Activated CD4-positive, alpha-beta T cell treated with anti-CD3 and anti-CD28 coated beads for 4 hours (primary cell): ENCODE measurements at regions not wholly inside any gene's neighbourhood (a gene's known extent, or its start where the extent isn't known, plus 50 kb on each side); places are given as distances from the start of the nearest gene placed in this dataset.

Experiments used
- DNase-seq, 2 donors: peaks; one replicate each; pipeline ENCODE4 v3.0.0-alpha.2; 2020

DNA sequence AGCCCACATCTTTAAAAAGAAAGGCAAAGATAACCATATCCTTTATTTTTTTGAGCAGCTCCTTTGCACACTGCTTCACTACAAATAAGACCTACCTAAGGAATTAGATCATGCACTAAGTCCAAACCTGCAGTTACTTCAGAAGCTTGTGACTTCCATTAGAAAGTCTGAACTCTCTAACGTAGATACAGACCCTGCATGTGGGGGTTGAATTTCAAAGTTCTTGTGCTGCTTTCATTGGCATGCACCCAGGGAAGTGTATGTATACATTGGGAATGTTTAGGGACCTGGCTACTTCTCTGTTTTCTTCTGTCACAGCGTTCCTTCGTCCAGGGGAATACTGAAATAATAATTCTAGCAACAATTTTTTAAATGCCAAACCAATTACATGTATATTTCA is 185.2 kb upstream of the IL12A start:
- no peak for DNase-seq

DNA sequence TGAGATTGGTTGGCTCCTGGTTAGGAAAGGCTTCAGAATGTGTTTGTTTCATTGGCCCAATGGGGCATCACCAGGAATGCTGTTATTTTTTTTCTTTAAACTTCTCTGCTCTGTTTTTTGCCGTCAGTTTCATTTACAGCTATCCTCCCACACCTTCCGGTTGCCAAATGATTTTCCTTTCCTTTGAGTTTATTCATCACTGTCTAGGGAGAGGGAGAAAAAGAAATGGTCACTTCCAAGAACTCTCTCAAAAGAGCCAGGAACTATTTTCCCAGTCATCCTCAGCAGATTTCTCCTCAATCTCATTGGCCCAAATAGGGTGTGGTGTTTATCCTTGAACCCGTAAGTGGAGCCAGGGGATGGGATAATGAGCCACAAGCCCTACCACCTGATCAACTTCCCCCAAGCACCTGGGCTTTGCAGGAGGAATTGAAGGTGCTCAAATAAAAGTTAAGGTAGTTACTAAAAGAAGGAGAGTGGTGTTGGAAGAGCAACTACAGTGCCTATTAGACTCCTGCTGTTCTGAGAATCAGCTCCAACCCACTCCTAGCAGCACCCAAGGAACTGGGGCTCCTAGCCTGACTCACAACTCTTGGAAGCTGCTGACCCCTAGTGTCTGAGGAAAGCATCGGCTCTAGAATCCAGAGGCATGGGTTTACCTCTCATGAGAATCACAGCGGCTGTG is 183.8 kb upstream of the IL12A start:
- DNase-seq = no peak

DNA sequence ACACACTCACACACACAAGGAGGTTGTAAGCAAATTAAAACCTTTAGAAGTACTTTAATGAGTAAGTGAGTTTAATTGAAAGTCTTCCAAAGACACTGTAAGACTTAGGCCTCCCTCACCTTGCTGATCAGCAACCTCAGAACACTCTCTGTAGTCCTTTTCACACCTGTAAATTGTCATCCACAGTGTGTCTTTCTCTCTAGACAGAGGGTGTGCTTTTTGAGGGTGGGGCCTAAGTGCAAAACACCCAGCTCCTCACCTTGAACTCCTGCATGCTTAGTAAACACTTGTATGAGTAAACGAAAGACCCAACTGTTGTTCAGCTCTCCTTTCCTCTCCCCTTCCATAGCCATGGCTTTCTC is 183.2 kb upstream of the IL12A start:
- DNase-seq = no peak

DNA sequence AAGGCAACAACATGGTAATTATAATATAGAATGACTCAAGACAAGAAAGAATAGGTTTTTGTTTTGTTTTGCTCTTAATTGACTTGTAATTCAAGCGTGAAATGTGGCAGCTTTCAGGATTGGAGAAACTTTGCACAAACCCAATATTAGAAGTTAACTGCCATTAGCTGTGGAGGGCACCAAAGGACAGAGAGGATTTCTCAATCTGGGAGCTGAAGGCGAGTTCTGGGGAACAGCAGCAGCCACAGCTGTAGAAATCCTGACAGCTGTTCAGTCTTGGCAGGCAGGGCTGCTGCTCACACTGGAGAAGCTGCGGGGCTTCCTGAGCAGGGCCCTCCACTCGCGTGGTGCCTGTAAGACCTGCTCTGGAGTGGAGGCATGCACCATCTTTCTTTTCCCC is 182.2 kb upstream of the IL12A start:
- DNase-seq = no peak

DNA sequence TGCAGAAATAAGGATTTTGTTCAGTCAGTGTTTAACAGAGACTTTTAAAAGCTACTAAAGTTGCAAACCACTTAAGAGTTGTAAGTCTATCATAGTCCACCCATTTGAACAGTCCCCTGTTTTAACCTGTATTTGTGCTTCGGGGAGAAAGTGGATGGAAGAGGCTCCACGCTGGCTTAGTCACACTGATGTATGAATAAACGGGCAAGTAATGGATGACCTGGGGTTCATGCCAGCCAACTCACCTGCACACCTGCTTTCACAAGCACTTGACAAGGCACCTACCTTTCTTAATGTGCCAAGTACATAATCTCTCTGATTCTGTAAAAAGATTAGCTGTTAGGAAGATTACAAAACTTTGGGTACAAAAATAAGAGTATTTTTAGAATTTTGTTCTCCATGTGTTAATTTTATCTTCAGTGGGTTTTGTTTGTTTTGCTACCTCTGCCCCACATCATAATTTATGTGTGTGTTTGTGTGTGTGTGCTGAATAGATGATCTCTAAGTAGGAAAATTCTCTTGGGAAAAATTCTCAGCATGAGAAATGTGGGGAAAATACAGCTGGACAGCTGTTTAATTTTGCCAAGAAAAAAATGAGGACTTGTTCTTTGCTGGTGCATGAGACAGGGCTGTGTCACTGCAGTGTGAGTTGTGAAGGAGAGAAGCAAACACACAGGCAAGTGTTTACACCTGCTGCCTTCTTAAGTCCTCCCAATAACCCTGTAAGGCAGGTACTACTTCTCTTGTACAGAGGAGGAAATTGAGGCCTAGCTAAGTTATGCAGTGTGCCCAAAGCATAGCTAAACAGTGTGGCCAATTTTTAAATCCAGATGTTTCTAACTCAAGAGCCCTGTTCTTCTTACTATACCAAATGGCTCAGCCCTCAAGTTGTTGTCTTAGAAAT is 181.2 kb upstream of the IL12A start:
- DNase-seq = no peak

DNA sequence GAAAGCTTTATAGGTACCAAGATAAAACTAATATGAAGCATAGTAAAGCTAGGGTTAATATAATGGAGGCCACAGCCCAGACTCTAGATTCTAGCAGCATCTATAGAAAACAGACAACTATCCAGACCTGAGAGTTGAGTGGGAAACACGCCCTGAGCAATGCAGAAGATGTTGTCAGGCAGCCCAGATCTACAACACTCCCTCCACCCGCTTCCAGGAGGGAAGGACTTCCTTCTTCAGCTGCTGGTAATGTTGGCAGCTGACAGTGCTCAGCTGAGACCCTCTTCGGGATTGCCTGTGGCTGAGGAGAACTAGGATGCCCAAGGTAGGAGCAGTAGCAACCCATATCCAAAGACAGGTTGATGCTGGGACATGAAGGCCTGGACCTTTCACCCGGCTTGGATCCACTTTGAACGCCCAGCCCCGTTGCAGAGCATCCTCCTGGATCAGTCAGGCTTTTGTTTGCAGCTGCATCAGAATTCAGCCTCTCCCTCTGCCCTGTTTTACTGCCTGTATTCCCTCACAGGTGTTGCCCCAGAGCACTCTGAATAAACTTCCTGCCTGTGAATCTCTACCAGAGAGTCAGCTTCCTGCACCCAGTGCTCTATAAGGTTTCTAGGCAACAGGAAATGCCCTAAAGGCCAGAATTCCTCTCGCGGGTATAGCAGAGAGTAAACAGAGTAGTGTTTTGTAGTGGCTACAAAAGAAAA is 174.7 kb upstream of the IL12A start:
- DNase-seq = no peak

DNA sequence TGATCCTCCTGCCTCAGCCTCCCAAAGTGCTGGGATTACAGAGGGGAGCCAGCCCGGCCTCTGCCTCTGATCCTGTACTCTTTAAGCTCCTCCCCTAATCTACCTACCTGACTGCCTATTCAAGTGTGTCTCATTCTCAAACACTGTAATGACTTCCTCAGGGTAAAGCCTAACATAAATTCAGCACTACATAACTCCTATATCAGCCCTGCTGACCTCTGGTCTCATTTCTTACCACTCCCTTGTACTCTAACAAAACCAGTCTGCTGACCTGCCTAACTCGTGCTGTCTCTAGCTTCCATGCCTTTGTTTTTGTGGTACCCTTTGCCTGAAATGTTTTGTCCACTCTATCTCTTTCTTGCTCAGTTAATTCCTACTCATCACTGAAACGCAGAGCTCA is 172.1 kb upstream of the IL12A start:
- no peak for DNase-seq

DNA sequence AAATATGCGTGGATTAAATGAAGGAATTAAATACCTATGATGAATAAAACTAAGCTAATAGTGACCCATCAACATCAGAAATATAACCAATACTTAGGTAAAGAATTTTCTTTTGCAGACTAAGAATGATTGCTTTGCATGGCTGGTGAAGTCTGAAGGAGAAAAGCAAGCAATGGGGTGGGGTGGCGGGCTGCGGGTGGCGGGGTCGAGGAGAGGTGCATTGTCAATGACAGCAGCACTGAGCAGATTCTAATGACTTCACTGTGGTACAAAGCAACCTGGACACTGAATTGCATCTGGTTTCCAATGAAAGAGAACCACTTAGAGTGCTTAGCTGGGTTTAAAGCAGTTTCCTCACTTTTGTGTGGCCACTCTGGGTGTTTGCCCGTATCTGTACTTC is 171.5 kb upstream of the IL12A start:
- DNase-seq = no peak

DNA sequence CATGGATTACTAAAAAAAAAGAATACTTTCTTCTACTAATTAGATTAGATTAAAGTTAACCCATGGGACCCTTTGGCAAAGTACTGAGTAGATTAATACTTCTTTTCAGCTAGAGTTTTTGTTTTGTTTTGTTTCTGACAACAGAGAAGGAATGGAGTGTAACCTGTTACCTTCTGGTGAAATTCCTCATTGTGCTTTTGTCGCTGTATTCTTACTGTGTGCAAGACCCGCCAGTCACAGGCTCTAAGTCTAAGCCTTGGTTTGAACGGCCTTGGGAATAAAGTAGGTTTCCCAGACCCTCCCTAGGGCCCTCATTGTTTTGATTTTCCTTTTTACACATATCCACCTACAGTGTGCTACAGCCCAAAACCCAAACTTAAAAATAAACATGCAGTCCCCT is 171.1 kb upstream of the IL12A start:
- no peak for DNase-seq

DNA sequence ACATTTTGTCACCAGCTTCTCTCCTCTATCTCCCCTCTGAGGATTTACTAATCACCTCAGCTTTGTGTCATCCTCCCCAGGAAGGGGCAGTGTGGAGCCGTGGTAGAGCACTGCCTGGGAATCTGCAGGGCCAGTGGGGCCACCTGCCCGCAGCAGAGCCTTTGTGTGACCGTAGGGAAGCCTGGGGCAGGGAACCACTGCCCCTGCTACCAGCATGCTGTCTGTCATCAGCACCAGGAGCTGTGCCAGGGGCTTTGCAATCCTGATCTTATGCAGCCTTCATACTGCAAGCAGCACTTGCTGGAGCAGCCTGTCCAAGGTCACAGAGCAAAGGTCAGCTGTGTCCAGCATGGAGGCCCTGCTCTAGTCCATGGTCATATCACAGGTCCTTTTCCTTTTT is 170.2 kb upstream of the IL12A start:
- DNase-seq = no peak

DNA sequence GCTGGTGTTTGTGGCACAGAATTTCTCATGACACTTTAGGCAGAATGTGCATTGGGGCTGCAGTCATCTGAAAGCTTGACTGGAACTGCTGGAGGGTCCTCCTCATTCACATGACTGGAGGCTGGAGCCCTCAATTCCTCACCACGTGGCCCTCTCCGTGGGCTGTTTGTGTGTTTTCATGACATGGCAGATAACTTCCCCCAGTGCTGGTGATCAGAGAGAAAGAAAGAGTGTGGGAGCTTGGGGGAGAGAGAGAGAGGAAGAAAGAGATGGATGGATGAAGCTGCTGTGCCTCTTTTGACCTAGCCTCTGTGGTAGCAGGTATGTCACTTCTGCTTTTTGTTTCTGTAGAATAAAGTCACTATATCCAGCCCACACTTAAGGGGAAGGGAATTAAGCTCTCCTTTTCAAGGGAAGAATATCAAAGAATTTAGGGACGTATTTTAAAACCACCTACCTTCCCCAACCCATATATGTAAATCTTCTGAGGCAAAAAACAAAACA is 169.6 kb upstream of the IL12A start:
- DNase-seq = no peak

DNA sequence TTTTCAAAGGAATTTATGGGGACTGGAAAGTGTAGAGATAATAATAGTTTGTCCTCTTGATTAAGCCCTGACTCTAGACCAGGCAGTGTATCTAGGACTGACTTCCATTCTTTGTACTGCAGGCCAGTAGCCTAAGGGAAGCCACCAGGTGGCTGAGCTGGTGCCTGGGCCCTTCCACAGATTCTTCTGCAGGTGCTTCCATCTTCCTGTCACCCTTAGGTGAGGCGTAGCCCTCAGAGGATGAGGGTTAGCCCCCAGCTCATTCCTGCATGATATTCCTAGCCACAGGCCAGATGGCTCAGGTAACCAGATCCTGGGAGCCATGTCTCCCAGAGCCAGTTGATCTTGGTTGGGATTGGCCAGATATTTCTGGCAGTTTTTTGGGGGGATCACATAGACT is 169.0 kb upstream of the IL12A start:
- no peak for DNase-seq

DNA sequence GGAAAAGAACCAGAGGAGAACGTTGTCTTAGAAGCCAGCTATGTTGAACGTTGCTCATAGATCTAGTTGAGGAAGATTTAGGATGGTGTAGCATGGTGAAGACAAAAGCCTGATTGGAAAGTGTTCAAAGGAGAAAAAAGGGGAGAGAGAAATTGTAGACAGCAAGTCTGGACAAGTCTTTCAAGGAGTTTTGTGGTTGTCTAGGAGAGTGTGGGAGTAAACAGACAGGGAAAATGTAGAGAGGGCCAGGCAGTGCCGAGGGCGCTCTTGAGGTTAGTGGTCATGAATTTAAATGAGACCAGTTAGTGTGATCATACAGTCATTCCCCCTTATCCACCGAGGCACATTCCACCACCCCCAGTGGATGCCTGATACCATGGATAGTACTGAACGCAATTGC is 167.5 kb upstream of the IL12A start:
- no peak for DNase-seq

DNA sequence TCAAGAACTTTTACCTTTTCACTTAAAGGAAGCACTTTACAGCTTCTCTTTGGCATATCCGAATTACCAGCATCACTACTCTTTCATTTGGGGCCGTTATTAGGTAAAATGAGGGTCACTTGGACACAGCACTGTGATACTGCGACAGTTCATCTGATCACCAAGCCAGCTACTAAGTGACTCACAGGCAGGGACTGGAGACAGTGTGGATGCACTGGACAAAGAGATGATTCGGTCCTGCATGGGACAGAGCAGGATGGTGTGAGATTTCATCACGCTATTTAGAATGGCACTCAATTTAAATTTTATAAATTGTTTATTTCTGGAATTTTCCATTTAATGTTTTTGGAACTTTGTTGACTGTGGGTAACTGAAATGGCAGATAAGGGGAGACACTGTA is 166.9 kb upstream of the IL12A start:
- DNase-seq = no peak

DNA sequence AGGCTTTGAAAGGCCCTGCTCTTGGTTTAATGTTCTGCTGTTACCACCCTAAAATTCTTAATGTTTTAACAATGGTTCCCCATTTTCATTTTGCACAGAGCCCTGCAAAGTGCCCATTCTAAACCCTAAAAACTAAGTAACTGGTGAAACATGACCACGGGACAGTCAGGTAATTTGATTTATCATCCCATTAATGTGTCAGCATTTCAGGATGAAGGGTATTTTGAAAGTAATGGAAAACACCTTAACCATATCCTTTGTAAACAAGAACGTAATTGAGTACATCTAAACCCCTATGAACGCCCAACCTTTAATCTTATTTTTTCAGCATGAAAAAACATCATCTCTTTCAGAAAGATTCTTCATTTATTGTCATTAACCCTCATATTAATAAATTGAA is 164.9 kb upstream of the IL12A start:
- DNase-seq = no peak

DNA sequence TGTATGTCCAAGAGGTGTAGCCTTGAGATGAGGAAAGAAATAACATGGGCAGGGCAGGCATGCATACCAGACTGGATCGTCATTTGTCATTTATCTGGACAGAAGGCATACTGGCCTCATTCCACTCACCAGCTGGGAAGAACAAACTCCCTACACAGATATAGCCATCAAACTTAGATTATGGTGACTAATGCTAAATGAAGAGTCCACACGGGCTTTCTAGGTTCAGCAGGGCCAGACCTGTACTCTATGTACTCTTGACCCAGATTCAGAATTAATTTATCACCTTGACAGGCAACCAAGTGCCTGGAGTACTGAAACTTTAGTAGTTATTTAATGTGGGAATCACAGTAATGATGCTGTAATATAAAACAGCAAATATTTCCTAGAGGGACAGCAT is 164.3 kb upstream of the IL12A start:
- DNase-seq = no peak

DNA sequence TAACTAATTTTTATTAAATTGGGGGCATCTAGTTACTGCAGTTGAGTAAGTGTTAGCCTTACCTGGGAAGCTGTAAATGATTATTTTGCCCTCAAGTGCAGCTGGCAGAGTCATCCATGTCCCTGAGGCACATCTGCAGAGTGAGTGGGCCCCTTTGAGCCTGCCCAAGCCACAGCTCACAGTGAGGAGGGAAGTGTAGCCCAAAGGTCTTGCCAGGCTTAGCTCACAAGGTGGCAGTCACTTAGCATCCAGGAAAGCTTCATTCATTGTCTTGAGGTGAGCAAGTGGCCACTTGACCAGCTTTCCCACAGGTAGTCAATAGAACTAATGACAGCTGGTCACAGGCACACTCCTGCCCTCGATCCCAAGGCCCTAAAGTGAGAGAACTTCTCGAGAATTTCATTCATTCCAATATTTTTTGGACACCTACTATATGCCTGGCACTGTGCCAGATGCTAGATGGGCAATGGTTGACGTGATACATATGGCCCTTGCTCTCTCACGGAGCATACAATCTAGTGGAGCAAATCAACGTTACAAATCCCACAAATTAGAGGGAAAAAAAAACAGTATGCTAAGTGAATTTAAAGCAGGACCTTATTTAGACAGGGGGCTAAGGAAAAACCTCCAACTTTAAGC is 163.3 kb upstream of the IL12A start:
- DNase-seq = no peak

DNA sequence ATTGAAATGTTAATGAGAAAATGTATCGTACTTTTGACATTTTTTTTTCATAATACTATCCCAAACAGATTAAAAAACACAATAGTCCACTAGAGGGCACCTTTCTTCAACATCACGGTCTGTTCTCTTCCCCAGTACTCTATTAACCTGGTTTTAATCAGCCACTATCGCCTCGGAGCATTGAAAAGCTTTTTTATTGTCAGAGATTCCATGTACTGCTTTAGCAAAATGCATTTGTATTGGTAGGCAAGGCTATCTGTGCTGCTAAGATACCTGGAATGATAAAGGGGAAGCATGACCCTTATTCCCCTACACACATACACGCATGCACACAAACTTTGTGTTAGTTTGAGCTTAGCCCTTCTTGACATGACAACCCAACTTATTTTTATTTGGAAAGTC is 160.1 kb upstream of the IL12A start:
- DNase-seq = no peak

DNA sequence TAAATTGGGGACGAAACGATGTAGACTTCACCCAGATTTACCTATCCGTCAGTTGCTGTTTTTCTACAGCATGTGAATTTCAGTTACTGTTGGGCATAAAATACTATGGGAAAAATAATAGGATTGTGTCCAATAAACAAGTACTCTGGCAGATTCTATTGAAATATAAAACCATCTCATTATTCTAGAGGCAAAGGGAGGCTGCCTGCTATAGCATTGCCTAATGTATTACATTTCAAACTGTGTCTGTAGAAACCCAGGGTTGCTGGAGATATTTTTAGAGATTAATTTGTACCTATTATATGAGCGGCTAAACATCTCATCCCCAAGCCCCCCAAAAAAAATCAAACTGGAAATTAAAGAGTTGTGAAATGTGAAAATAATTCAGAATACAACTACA is 159.6 kb upstream of the IL12A start:
- DNase-seq = no peak

DNA sequence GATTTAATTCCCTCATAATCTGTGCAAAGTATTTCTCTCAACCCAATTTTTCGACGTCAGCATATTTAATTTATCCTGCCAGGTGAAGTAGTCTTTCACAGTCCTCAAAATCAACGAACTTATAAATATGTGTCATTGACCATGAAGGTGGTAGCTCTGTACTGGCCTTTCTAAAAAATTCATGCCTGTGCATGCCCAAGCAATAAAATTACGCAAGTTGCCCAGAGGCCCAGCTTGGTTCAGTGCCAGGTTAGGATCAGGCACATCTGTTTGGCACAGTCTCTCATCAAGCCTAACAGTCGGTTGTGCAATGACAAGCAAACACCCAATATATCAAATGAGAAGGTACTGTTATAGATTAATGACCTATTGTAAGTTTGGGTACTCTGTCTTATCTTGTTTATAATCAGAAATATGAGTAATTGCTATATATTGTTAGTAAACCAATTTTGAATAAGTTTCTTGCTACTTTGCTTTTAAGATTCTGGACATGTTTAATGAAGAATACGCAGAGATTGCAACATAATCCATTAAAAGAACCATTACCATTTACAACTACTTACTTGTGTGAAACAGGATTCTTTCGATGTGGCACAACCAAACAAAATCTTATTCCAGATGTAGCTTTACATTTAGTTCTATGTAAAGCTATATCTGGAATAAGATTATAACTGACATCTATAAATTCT is 159.0 kb upstream of the IL12A start:
- DNase-seq = no peak

DNA sequence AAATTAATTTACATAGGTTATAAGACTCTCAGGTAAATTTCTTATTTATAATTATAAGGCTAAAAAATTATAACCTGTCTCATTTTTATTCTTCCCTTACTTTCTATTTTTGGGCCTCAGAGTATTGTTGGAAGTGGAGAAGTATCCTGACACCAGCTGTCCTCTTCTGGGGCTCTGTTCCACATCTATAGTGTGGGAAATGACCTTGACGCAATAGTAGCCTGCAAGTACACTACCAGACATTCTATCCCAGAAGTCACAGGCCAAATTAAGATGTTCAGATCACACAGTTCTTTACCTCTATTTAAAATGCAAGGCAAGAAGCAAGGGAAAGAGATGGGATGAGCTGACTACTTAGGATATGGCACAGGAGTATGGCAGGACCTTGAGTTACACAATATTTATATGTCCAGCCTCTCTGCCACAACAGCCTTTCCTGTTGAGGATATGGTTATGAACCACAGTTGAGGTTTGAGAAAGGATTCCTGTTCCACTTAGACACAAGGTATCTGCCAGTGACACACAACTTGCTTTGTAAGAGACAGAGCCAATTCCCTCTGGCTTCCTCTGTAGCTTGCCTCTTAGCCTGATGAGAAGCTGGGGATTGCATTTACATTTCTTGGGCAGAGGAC is 158.0 kb upstream of the IL12A start:
- no peak for DNase-seq

DNA sequence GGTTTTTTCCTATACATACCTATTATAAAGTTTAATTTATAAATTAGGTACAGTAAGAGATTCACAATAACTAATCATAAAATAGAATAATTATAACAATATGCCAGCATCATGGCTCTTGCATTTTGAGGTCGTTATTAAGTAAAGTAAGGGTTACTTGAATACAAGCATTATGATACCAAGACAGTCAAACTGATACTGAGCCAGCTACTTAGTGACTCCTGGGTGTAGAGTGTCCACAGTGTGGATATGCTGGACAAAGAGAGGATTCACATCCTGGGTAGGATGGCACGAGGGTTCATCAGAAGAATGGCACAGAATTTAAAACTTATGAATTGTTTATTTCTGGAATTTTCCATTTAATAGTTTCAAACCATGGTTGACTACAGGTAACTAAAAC is 157.2 kb upstream of the IL12A start:
- DNase-seq = no peak
